Psoas muscle (tissue), 7 donors: ENCODE measurements at regions not wholly inside any gene's neighbourhood (a gene's known extent, or its start where the extent isn't known, plus 50 kb on each side); places are given as distances from the start of the nearest gene placed in this dataset.

Experiments
- ATAC-seq, 4 donors: fragments of 200-7000 bp; cut with Tn5 transposase; one replicate each; pipeline ENCODE4 v1.9.1; 2020; ENCODE audit warnings: moderate library complexity in 3 of 4, mild to moderate bottlenecking in 2 of 4
- DNase-seq, 2 donors: peaks; one replicate each; pipeline ENCODE4 v3.0.0-alpha.2; 2020
- H3K27ac ChIP-seq: fragments of 200-600 bp; one replicate; pipeline ENCODE4 v1.8.0; 2022
- H3K27me3 ChIP-seq, 3 donors: fragments of 200-600 bp in 1 of 3; one replicate each; pipeline versions ENCODE4 v1.6.1 to v1.8.0; 2013 to 2022; ENCODE audit warnings: low read length in 2 of 3, mild to moderate bottlenecking in 2 of 3, moderate library complexity in 1 of 3; ENCODE audit not compliant: insufficient read depth in 3 of 3
- H3K36me3 ChIP-seq, 2 donors: fragments of 200-600 bp in 1 of 2; one replicate each; pipeline versions ENCODE4 v1.6.1 to v1.8.0; 2013 to 2022; ENCODE audit warnings: low read depth in 1 of 2, mild to moderate bottlenecking in 1 of 2, moderate library complexity in 1 of 2; ENCODE audit not compliant: insufficient read depth in 1 of 2
- H3K4me1 ChIP-seq: fragments of 200-600 bp; one replicate; pipeline ENCODE4 v1.8.0; 2022
- H3K4me3 ChIP-seq: fragments of 200-600 bp; one replicate; pipeline ENCODE4 v1.8.0; 2022; ENCODE audit warnings: mild to moderate bottlenecking
- H3K9me3 ChIP-seq: fragments of 200-600 bp; one replicate; pipeline ENCODE4 v1.8.0; 2022
- CTCF ChIP-seq: fragments of 200-600 bp; IDR thresholded peaks from one replicate; pipeline ENCODE4 v1.8.0; 2022; ENCODE audit warnings: antibody characterized with exemption
- WGBS, 3 donors: extraction: QIAGEN DNeasy Blood & Tissue Kit; methylation state at CpG; one replicate each; pipeline versions ENCODE4 v1.1.6 to v1.1.7; 2013; 5-methylcytosine and 5-hydroxymethylcytosine counted together
- intact Hi-C, 2 donors: fragments of 100-400 bp; cut with DNase I; formaldehyde crosslinking; loops; one replicate each; pipeline versions ENCODE4 v1.11.0 to v1.14.2; 2022
- donor health status: healthy with polysubstance abuse.
- donor health status: DM: no; HTN: no; CAD: no; lungs with moderate emphysema.
- donor health status: Bipolar disorder and iron deficiency.
- donor health status: healthy.
- donor health status: DM: yes; HTN: yes; CAD: no.
- donor health status: DM: no; HTN: no; CAD: no.
- donor health status: DM: yes; HTN: yes; CAD: no.

- Histone ChIP-seq H3K4me1 (no peaks in the 10 kb centered on the region), H3K27ac (no peak overlapping the region), H3K9me3 (no peaks in the 10 kb centered on the region), H3K4me3 (no peak overlapping the region), H3K27me3 (no peaks in the 10 kb centered on the region), H3K36me3 (no peaks in the 10 kb centered on the region)
- DNase-seq (no peak), ATAC-seq (no peak)
- intact Hi-C loops: no loop called here
- WGBS, 3 donors: 30 to 43% (median 39%) methylated on average over 3 of the region's 3 CpGs
- no peak for TF ChIP-seq CTCF
These were observed 110.9 kb upstream of the ADAMTSL1 start for GRCh38 chr9:18362901-18363685.

- ATAC-seq: no peak
- H3K4me1 ChIP-seq: no peaks in the 10 kb centered on the region
- WGBS, 3 donors: 76 to 80% (median 78%) methylated on average over 6 of the region's 6 CpGs
These were observed 108.3 kb upstream of the ADAMTSL1 start for GRCh38 chr9:18365651-18366050.

GRCh38 chr9:18366184-18366583, 107.8 kb upstream of the ADAMTSL1 start:
- no peak overlapping the region for H3K4me3 ChIP-seq
- no peak for TF ChIP-seq CTCF
- DNase-seq (no peak), ATAC-seq (no peak)
- H3K9me3 ChIP-seq: no peaks in the 10 kb centered on the region
- intact Hi-C loops: no loop called here
- H3K36me3 ChIP-seq: no peaks in the 10 kb centered on the region
- no peaks in the 10 kb centered on the region for H3K4me1 ChIP-seq
- H3K27me3 ChIP-seq: no peaks in the 10 kb centered on the region
- 83 to 88% (median 84%) methylated on average over 3 of the region's 3 CpGs for WGBS, 3 donors
- H3K27ac ChIP-seq: no peak overlapping the region

More at GRCh38 chr9:18365651-18366050, 108.3 kb upstream of the ADAMTSL1 start:
- no peak for TF ChIP-seq CTCF
- DNase-seq: no peak
- no peak overlapping the region for H3K4me3 ChIP-seq
- intact Hi-C loops: no loop called here
- H3K9me3 ChIP-seq: no peaks in the 10 kb centered on the region
- H3K27ac ChIP-seq: no peak overlapping the region
- H3K36me3 ChIP-seq: no peaks in the 10 kb centered on the region
- no peaks in the 10 kb centered on the region for H3K27me3 ChIP-seq

- no peaks in the 10 kb centered on the region for H3K27me3 ChIP-seq
- WGBS, 3 donors: 91 to 95% (median 93%) methylated on average over 4 of the region's 4 CpGs
- intact Hi-C loops: no loop called here
- TF ChIP-seq CTCF: no peak
- H3K4me3 ChIP-seq: no peak overlapping the region
- DNase-seq (no peak), ATAC-seq (no peak)
- H3K36me3 ChIP-seq: no peaks in the 10 kb centered on the region
- H3K4me1 ChIP-seq: no peaks in the 10 kb centered on the region
- H3K27ac ChIP-seq: no peak overlapping the region
- H3K9me3 ChIP-seq: no peaks in the 10 kb centered on the region
These were observed 105.7 kb upstream of the ADAMTSL1 start for GRCh38 chr9:18368206-18368605.

- H3K4me3 ChIP-seq: no peak overlapping the region
- no peak for DNase-seq
- no peaks in the 10 kb centered on the region for H3K9me3 ChIP-seq
- no peaks in the 10 kb centered on the region for H3K4me1 ChIP-seq
- H3K36me3 ChIP-seq: no peaks in the 10 kb centered on the region
- no peak for TF ChIP-seq CTCF
- no peak overlapping the region for H3K27ac ChIP-seq
- no peak for ATAC-seq
- intact Hi-C loops: loop anchor here in 1 of 2 donors (10.0 kb wide), 1 partner anchor 56 kb away; no protein-coding TSS in a partner anchor
- H3K27me3 ChIP-seq: no peaks in the 10 kb centered on the region
These were observed 102.8 kb upstream of the ADAMTSL1 start for GRCh38 chr9:18371141-18371540.
